DMS53 treated with DMSO at 0.1 percent for 48 hours (cell line): ENCODE measurements at regions not wholly inside any gene's neighbourhood (a gene's known extent, or its start where the extent isn't known, plus 50 kb on each side); places are given as distances from the start of the nearest gene placed in this dataset.

Experiments used
- DNase-seq: peaks from one replicate; lab custom pipeline; 2025; ENCODE audit not compliant: unreplicated experiment; lab: John Stamatoyannopoulos, UW

GRCh38 chr6:19492636-19493405 lies 344.3 kb upstream of the ID4 start:
- peak; percentile 33 for DNase-seq

GRCh38 chr6:19501737-19502245 lies 335.4 kb upstream of the ID4 start:
- no peak for DNase-seq

GRCh38 chr6:19502301-19502700 lies 334.9 kb upstream of the ID4 start:
- no peak for DNase-seq

GRCh38 chr6:19515939-19516338 lies 321.2 kb upstream of the ID4 start:
- DNase-seq: no peak

- DNase-seq: no peak
These were observed 317.2 kb upstream of the ID4 start for GRCh38 chr6:19519941-19520340.

- DNase-seq: no peak
These were observed 312.6 kb upstream of the ID4 start for GRCh38 chr6:19524366-19525186.

- DNase-seq: no peak
These were observed 311.5 kb upstream of the ID4 start for GRCh38 chr6:19525673-19526072.

- no peak for DNase-seq
These were observed 307.0 kb upstream of the ID4 start for GRCh38 chr6:19530188-19530587.

GRCh38 chr6:19535351-19535750 lies 301.8 kb upstream of the ID4 start:
- DNase-seq: no peak

GRCh38 chr6:19536838-19537237 lies 300.3 kb upstream of the ID4 start:
- DNase-seq: no peak

- DNase-seq: peak; percentile 96
These were observed 299.1 kb upstream of the ID4 start for GRCh38 chr6:19538096-19538495.

- no peak for DNase-seq
These were observed 289.7 kb upstream of the ID4 start for GRCh38 chr6:19547507-19547906.

GRCh38 chr6:19549109-19549508 lies 288.1 kb upstream of the ID4 start:
- no peak for DNase-seq

GRCh38 chr6:19550380-19550779 lies 286.8 kb upstream of the ID4 start:
- no peak for DNase-seq

- no peak for DNase-seq
These were observed 285.6 kb upstream of the ID4 start for GRCh38 chr6:19551611-19552010.

GRCh38 chr6:19552076-19552475 lies 285.1 kb upstream of the ID4 start:
- DNase-seq: no peak

- no peak for DNase-seq
These were observed 284.6 kb upstream of the ID4 start for GRCh38 chr6:19552588-19552987.

GRCh38 chr6:19554356-19555225 lies 282.6 kb upstream of the ID4 start:
- DNase-seq: no peak

GRCh38 chr6:19557191-19557590 lies 280.0 kb upstream of the ID4 start:
- no peak for DNase-seq

- DNase-seq: no peak
These were observed 279.0 kb upstream of the ID4 start for GRCh38 chr6:19558201-19558600.

- DNase-seq: no peak
These were observed 278.2 kb upstream of the ID4 start for GRCh38 chr6:19558934-19559333.
